Superior temporal gyrus (tissue), 1 donor: ENCODE measurements at regions not wholly inside any gene's neighbourhood (a gene's known extent, or its start where the extent isn't known, plus 50 kb on each side); places are given as distances from the start of the nearest gene placed in this dataset.
"Not testable (repeated sequence)": the region's sequence is repeated elsewhere in the genome, so short reads cannot be mapped to it uniquely, and the experiment has no call there.

Source experiments
- DNase-seq: peaks from one replicate; pipeline ENCODE4 v3.0.0-alpha.2; 2016; ENCODE audit errors: extremely low spot score

DNA sequence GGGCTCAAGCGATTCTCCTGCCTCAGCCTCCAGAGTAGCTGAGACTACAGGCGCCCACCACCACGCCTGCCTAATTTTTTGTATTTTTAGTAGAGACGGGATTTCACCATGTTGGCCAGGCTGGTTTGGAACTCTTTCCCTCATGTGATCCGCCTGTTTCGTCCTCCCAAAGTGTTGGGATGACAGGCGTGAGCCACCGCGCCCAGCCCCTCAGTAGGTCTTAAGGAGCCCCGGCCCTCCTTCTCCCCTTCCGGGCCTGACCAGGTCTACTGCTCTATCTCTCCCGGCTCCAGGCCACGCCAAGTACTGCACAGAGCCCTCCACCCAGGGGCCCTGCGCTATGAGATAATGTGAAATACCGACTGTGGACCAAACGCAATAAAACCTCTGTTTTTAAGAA is 785.5 kb downstream of the FOXD4L5 start:
- DNase-seq: not testable (repeated sequence)

DNA sequence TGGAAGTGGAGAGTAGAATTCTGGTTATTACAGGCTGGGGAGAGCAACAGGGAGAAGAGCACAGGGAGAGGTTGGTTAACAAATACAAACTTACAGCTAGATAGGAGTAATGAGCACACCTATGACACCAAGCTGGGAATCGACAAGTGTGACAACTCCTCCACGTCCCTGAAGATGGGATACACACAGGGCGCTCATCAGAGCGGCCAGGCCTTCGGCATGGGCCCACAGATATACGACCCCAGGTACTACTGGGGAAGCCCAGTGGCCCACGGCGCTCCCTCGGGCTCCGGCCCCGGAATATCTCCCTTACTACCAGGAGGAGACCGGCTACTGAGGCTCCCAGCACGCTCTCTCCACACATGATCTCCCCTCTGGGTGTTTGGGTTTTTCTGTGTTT is 786.6 kb downstream of the FOXD4L5 start:
- not testable (repeated sequence) for DNase-seq

DNA sequence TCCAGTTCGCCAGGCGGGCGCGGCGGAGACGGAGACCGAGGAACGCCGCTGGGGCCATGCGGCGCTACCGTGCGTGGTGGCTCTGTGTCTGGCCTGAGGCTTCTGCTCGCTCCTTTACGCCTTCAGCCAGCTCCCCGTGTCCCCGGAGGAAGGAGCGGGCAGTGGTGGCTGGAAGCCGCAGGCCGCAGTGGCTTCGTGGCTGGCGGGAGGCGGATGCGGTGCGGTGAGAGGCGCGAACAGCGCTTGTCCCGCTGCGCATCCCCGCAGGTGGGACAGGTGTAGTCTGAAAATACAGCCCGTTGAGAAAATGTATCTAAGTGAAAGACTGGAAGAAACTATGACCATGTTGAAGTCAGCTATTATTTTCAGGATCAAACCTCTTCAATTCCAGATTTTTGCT is 796.5 kb downstream of the FOXD4L5 start:
- not testable (repeated sequence) for DNase-seq

DNA sequence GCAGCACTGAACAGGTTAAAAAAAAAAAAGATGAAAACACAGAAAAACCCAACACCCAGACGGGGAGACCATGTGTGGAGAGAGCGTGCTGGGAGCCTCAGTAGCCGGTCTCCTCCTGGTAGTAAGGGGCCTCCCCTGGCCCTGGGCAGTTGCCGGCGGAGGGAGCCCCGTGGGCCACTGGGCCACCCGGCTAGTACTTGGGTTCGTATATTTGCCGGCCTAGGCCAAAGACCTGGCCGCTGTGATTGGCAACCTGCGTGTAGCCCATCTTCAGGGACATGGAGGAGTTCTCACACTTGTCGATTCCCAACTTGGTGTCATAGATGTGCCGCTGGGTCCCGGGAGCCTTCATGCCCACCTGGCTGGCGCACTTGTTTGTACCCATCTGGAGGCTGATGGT is 798.9 kb downstream of the FOXD4L5 start:
- not testable (repeated sequence) for DNase-seq

DNA sequence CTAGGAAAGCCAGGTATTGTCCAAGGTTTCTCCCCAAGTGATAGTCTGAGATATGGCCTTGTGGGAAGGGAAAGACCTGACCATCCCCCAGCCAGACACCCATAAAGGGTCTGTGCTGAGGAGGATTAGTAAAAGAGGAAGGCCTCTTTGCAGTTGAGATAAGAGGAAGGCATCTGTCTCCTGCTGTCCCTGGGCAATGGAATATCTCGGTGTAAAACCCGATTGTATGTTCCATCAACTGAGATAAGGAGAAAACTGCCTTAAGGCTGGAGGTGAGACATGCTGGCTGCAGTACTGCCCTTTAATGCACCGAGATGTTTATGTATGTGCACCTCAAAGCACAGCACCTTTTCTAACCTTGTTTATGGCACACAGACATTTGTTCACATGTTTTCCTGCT is 805.9 kb downstream of the FOXD4L5 start:
- not testable (repeated sequence) for DNase-seq

DNA sequence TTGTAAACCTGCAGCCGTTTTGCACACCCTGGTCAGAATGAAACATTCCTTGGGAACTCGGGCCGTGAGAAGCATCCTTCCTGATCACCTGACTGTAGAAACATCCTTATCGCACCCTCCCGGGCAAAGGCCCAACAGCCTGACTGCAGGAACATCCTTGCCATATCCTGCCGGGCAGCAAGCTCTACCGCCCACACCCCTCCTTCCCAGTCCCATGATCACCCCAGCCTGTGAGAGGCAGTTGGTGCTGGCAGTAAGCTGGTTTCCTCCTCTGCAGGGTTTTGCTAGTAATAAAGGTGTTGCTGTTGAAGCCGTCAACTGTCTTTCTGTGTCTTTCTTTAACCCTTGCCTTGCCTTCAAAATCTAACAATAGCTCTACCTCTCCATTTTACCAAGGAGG is 816.1 kb downstream of the FOXD4L5 start:
- not testable (repeated sequence) for DNase-seq

DNA sequence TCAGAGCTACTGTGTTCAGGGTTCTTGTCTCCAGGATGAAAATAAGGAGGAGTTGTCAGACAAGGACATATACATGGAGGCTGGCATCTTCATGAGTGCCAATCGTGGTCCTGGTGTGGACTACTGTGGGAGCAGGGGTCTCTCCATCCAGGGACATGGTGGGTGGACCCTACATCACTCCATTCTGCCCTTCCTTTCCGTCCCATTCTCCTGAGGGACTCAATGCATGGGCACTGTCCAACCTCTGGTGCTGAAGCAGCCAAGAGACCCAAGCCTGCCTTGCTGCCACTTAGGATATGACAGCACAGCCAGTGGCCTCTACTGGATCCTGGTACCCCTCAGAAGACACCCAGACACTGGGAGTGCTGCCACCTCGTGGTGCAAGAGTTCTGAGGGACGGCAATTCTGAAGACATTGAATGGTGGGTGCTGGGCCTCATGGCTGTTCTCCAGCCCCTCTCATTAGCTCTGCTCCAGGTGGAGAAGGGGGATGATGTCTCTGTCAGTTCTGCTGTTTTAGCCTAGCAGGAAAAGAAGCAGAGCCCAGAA is 818.9 kb downstream of the FOXD4L5 start:
- not testable (repeated sequence) for DNase-seq

DNA sequence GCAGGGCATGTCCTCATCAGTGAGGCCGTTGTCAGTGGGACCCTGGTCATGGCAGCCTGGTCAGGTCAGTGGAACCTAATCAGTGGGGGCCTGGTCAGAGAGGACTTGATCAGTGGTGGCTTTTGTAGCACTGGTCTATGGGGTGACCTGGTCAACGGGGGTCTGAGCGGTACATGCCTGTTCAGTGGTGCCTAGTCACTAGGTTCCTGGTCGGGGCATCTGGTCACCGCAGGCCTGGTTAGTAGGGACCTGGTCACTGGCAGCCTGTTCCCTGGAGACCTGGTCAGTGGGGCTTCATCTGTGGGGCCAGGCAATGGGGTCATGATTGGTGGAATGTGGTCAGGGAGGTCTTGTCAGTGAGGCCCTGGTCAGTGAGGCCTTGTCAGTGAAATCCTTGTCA is 823.1 kb downstream of the FOXD4L5 start:
- not testable (repeated sequence) for DNase-seq

DNA sequence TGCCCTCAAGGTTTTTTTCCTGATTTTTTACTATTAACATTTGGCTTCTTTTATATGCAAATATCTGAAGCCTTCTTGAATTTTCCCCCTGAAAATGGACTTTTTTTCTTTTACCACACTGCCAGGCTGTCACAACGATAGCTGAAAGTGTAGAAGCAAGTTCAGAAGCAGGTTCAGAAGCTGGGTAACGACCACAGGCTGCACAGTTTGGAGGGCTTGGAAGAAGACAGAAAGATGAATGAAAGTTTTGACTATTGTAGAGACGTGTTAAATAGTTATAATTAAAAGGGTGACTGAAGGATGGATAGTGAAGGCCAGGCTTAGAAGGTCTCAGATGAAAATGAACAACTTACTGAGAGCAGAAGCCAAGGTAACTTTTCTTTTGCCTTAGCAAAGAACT is 826.4 kb downstream of the FOXD4L5 start:
- not testable (repeated sequence) for DNase-seq

DNA sequence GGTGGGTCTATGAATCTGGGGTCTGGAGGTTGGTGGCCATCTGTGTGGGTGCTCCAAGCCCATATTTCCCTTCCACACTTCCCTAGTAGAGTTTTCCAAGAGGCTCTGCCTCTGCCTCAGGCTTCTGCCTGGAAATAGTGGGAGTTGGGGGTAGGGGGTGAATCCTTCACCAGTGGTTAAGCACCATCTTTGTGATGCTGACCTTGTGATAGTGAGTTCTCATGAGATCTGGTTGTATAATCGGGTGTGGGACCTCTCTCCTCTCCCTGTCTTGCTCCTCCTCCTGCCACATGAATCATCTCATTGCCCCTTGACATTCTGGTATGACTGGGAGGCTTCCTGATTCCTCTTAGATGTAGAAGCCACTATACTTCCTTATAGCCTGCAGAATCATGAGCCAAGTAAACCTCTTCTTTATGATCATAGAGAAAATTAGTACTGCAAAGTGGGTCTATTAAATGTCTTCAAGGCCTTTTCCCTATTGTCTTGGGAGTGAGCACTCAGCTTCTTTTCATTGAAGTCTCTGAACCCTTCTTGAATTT is 829.8 kb downstream of the FOXD4L5 start:
- DNase-seq: not testable (repeated sequence)

DNA sequence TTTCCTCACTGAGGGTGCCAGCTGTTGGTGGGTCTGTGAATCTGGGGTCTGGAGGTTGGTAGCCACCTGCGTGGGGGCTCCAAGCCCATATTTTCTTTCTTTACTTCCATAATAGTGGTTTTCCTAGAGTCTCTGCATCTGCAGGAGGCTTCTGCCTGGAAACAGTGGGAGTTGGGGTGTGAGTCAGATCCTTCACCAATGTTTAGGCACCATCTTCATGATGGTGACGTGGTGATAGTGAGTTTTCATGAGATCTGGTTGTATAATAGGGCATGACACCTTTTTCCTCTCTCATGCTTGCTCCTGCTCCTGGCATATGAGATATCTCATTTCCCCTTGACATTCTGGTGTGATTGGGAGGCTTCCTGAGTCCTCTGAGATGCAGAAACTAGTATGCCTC is 832.9 kb downstream of the FOXD4L5 start:
- DNase-seq: peak; percentile 55

DNA sequence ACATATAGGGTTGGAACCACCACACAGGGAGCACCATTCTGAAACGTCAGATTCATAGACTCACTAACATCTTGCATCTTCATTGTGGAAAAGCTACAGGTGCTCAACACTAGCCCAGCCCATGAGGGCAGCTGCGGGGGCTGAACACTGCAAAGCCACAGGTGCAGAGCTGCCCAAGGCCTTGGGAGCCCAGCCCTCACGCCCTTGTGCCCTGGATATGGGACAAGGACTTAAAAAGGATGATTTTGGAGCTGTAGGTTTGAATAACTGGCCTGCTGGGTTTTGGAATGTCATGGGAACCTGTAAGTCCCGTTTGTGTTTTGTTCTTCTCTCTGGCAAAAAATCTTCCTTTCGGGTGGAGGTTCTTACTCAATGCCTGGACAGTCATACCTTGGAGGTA is 834.4 kb downstream of the FOXD4L5 start:
- not testable (repeated sequence) for DNase-seq

DNA sequence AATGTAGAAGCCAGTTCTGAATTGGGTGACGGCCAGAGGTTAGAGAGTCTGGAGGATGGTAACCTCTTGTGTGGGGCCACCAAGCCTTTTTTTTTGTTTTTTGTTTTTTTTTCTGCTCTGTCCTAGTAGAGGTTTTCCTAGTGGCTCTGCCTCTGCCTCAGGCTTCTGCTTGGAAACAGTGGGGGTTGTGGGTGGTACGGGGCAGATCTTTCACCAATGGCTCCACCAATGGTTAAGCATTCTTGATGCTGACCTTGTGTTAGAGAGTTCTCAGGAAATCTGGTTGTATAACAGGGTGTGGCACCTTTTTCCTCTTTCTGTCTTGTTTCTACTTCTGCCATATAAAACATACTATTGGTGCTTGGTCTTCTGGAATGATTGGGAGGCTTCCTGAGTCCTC is 836.0 kb downstream of the FOXD4L5 start:
- DNase-seq: not testable (repeated sequence)

DNA sequence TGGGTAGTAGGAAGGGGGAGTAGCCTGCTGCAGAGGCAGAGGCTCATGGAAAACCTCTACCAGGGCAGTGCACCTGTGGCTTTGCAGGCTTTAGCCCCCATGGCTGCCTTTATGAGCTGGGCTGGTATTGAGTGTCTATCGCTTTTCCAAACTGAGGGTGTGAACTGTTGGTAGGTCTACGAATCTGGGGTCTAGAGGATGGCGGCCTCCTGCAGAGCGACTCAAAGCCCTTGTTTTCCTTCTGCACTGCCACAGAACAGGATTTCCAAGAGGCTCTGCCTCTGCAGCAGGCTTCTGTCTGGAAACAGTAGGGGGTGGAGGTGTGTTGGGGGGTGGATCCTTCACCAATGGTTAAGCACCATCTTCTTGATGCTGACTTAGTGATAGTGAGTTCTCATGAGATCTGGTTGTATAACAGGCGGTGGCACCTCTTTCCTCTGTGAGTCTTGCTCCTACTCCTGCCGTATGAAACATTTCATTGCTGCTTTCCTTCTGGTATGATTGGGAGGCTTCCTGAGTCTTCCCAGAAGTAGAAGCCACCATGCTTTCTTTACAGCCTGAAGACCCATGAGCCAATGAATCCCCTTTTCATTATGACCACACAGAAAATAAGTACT is 840.0 kb downstream of the FOXD4L5 start:
- DNase-seq: not testable (repeated sequence)

DNA sequence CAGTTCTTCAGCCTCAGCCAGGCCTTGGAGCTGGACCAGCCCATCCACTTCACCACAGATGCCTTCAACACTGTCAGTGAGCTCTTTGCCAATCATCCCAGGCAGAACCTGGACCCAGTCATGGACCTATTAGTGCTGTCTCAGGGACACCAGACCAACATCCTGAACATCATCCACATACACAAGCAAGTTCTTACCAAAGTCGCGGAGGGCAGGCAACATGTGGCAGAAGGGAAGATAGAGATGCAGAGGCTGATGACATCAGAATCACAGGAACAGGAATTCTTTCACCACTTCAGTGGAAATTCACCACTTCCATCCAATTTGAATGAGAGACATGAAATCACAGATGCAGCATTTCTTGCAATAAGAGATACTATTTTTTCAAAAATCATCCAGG is 845.3 kb downstream of the FOXD4L5 start:
- DNase-seq: peak; percentile 2
